DOHH2 (cell line): ENCODE measurements at regions not wholly inside any gene's neighbourhood (a gene's known extent, or its start where the extent isn't known, plus 50 kb on each side); places are given as distances from the start of the nearest gene placed in this dataset.

Experiments
- EZH2phosphoT487 ChIP-seq: fragments of 200-600 bp; sonication (generic); IDR thresholded peaks from 2 replicates; pipeline ENCODE4 v1.6.1; 2017; ENCODE audit warnings: borderline replicate concordance, mild to moderate bottlenecking, antibody characterized with exemption, low read length, moderate library complexity, mixed read lengths
- TF ChIP-seq, protein P1 (sequence below): fragments of 200-600 bp; sonication (generic); IDR thresholded peaks from one replicate; pipeline ENCODE4 v1.5.1; 2014; ENCODE audit warnings: antibody characterized with exemption, mild to moderate bottlenecking, low read depth, low read length; ENCODE audit not compliant: poor library complexity, severe bottlenecking

DNA sequence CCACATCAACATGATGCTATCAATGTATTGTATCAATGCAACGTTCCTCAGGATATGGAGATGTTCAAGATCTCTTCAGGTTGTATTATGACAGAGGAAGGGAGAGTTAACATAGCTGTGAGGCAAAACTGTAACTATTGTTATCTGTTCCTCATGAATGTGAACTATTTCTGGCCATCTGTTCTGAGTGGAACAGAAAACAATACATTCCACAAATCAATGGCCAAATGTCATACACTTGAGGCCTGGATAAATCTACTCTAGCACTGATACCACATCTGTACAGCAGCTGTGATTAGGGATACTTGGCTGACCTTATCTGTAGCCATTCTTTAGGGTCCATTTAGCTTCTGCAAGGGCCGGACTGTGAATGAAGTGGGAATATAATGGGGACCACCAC lies 447.9 kb downstream of the IRS1 start:
- TF ChIP-seq, protein P1, sequence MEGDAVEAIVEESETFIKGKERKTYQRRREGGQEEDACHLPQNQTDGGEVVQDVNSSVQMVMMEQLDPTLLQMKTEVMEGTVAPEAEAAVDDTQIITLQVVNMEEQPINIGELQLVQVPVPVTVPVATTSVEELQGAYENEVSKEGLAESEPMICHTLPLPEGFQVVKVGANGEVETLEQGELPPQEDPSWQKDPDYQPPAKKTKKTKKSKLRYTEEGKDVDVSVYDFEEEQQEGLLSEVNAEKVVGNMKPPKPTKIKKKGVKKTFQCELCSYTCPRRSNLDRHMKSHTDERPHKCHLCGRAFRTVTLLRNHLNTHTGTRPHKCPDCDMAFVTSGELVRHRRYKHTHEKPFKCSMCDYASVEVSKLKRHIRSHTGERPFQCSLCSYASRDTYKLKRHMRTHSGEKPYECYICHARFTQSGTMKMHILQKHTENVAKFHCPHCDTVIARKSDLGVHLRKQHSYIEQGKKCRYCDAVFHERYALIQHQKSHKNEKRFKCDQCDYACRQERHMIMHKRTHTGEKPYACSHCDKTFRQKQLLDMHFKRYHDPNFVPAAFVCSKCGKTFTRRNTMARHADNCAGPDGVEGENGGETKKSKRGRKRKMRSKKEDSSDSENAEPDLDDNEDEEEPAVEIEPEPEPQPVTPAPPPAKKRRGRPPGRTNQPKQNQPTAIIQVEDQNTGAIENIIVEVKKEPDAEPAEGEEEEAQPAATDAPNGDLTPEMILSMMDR = no peak
- TF ChIP-seq EZH2phosphoT487 = no peak
